Fibroblast of skin of abdomen (primary cell): ENCODE measurements at regions not wholly inside any gene's neighbourhood (a gene's known extent, or its start where the extent isn't known, plus 50 kb on each side); places are given as distances from the start of the nearest gene placed in this dataset.
A peak's percentile ranks its signal among the peaks of the same experiment; 100 is the strongest.

Source experiments
- DNase-seq: peaks from one replicate; pipeline ENCODE4 v3.0.0-alpha.2; 2013

DNA sequence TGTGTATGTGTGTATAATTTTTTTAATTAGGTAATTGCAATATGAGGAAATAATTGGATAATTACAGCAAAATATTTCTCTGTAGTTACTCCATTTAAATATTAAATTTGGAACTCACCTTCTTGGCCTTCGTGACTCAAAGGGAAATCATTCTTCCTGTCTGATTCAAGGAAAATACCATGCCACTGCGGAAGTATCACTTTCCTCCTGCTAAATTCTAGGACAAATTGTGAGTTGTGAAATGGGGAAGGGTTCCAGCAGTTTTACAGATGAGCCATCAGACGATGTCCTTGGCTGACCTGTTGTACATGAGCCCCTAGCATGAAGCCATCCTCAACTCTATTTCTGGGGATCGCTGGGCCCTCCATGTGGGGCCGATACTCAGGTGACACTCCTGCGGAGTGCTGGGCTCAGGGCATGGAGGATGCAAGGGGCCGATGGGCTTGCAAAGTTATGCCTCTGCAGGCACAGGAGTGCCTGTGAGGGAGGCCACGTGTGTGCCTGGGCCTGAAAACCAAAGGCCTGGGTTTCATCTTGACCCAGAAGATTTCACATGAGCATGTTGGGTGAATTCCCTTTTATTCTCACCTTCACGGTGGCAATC lies 179.6 kb upstream of the TCERG1L start:
- DNase-seq = peak; percentile 50

DNA sequence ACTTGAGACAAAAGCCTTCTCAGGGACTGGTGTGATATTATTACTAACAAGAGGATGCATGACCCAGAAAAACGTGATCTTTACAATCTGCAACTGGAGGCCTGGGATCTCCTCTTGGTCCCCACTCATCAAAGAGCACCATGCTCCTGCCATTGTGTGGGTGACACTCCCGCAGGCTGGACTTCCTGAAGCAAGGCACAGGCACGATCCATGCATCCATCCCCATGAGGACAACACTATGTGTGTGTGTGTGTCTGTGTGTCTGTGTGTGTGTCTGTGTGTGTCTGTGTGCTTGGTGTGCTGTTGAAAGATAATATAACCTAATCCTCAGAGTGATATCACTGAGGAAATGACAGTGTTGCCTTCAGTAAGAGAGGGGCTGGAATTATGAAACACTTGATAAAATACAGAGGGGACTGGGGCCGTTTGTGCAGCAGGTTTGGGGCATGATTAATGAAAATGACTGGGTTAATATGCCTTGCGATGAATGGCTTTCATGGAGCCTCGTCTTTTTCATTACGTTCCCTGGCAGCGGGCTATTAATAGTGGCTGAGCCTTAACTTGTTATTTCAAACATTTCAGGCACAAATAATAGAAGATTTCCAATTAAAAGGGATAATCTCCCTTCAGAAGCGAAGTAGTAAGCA lies 180.8 kb upstream of the TCERG1L start:
- DNase-seq = no peak

DNA sequence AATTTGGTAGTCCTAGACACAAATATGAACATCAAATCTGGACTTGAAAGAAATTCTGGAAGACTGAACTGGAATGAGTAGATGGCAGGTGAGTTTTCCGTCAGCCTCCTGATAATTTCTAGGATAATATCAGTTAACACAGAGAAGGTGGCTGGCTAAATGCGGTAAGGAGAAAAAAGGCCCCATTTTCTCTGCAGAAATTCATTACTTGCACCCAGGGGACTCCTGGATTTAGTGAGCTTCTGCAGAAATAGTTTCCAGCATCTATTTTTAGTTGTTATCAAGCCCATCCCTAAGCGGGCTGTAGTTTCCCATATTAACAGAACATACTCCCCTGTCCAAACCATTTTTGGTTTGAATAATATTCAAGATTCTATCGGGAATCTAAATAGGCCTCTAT lies 181.9 kb upstream of the TCERG1L start:
- no peak for DNase-seq

DNA sequence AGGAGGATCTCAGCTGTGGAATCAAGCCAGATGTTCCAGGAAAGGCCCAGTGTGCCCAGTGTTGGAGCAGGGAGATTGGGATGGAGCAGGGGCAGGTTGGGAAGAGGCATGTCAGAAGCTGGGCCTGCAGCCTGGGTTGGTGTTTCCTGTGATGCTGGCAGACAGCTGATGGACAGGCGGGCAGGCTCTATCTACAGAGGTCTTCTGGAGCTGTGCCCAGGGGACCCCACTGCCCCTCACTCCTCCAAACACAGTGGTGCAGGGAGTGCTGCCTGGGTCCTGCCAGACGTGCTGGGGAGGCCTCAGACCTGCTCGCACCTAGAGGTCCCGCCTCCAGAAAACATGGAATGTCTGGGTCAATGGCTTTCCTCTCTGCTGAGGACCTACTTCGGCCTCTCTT lies 182.9 kb upstream of the TCERG1L start:
- no peak for DNase-seq

DNA sequence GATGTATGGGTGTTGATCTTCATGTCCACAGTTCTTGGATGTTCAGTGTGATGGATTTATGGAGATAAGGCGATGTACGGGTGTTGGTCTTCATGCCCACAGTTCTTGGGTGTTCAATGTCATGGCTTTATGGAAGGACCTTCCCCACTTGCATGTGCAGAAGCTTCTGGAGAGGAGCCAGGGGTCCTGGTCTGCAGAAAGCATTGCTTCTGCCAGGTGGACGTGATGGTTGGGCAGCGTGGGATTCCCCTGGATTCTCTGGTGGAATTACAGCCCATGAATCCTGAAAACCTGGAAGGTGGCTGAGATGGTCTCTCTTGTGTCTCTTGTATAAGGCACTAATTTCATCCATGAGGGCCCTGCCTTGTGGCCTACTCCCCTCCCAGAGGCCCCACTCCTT lies 183.7 kb upstream of the TCERG1L start:
- DNase-seq = no peak

DNA sequence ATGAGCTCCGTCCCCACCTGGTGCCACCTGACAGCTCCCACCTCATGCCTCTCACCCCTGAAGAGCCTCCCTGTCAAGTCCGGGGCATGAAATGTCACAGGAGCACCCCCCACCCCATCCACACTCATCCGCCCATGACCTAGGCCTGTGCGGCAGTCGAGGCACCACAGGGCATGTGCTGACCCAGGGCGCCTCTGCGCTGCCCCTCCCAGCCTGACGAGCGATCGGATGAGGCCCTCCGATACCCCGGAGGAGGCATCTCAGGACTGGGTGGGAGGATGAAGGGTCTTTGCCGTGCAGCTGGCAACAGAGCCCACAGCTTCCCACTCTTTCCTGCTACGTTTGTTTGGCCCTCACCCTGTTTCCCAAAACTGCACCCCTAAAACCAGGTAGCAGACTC lies 184.4 kb upstream of the TCERG1L start:
- DNase-seq = no peak

DNA sequence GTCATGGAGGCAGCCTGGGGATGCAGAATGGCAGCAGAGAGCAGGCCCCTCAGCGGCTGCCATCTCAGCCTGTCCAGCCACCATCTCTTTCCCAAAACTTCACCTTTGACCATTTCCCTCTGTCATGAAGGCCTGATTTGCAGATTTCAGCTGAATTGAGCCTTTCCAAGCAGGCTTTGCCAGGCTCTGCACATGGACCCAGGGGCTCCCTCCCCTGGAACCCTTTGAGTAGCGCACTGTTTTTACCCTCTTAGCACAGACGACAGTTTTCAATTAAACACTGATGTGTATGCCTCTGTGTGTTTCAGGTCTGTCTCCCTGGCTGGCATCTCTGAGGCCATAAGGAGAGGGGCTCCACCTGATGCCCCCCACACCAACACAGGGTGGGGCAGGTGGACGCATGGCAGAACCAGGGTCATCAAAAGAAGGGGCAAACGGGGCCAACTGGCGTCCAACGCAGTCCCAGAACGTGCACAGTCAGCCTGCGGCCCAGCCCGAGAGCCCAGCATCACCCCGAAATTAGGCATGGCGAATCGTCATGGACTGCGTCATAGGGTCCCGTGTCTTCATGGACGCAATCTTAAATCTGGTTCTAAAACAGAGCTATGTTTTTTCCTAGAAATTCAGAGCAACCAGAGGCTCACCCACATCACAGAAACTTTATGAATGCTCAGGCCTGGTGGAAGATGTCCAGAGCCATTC lies 185.0 kb upstream of the TCERG1L start:
- no peak for DNase-seq

DNA sequence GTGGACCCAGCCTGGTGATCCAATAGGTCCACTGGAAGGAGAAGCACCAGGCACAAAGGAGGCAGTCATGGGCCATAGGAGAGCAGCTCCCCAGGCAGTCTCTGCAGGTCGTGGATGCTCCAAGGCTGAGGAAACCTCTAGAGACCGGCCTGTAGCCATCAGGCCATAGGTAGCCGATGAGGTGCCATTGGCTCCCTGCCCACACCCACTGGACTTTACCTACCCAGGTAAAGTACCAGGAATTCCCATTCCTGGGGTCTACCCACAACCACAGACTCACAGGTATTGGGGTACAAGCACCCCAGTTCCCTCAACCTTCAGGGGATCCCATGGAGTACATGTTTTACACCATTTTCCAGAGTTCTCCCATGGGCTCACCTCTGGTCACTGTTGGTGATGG lies 188.0 kb upstream of the TCERG1L start:
- no peak for DNase-seq

DNA sequence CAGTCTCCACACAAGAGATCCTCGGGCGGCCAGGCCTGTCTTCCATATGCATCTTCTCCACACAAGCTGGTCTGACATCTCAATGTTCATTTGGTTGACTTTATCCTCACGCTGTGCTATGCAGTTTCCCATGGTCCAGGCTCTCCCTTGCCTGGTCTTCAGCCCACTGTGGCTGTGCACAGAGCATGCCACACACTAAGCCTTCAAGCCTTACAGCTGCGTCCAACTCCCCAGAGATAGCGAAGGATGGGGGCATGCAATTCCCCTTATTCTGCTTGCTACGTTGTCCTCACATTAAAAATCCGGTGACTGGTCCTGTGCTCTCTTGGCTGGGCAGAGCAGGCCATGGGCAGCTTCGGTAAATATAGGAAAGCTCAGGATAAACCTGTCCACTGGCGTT lies 188.7 kb upstream of the TCERG1L start:
- DNase-seq = no peak

DNA sequence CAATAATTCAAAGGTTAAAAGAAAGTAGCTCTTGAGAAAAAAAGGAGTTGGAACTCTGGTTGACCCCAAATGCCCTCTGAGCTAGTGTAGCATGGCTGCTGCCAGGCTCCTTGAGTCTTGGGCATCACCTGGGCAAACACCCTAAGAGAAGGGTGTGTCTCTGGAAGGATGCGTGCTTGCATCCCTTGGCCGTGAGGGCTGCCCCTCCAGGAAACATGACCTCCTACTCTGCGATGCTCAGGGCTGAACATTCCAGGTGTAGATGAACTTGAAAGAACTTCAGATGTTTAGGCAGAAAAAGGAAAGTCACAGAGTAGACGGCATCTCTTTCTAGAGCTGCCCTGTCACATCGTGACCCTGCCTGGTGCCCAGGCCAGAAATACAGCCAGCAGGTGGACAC lies 189.4 kb upstream of the TCERG1L start:
- no peak for DNase-seq

DNA sequence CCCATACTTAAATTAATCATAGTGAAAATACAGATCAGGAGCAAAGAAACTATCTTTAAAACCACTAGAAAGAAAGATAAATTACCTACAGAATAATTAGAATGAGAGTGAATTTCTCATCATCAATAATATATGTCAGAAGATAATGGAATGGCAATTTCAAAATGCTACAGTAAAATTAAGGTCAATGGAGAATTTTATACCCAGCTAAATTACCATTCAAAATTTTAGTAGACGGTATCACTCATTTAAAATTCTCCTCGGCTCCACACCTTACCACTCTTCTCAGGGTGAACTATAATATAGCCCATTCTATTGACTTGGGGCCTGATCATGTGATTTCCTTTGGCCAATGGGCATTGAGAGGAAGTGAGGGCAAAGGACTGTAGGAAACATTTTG lies 192.5 kb upstream of the TCERG1L start:
- DNase-seq = no peak

DNA sequence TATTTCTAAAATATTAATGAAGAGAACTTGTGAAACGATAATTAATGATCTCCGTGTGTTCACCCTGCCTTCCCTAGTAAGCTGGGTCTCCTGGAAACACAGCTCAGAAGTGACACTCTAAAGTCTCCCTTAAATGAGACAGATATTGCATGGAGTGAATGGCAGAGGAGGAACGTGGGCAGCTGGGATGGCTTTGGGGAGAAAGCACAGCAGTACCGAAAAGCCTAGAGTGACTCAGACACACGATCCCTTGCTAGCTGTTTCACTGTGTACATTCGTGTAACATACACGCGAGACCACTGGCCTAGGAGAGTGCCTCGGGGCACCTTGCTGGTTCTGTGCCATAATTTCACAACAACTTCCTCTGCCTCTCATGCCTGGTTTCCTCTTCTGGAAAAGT lies 199.9 kb upstream of the TCERG1L start:
- no peak for DNase-seq

DNA sequence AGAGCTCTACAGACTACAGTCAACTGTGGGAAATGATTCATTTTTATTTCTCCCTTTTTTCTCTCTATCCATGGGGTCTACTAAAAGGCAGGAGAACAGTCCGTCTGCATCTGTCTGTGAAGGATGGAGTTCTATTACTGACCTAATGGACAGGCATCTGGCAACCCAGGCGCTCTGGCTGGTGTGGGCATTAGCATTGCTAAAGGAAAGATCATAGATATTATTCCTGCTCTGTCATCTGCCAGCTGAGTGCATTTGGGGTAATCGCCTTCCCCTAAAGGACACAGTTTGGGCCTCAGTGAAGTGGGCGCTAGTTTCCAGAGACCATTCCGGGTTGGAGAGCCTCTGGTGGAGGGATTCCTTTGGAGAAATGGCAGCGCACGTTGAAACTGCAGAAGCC lies 201.3 kb upstream of the TCERG1L start:
- no peak for DNase-seq

DNA sequence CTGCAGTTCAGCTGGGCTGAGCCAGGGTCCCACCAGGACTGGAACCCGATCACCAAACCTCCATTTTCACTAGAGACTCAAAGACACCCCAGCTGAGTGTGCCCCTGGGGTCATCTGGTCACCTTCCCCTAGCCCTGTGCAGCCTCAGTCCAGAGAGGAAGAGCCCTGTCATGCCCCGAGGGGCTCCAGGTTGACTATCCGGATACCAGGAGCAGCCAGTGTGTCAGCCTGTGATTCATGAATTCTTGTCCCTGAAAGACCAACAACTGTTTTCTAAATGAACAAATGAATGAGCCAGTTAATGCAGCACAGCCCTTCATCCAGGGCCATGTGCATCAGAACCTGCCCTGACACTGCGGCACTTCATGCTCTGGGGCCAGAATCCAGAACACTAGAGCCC lies 201.9 kb upstream of the TCERG1L start:
- DNase-seq = no peak

DNA sequence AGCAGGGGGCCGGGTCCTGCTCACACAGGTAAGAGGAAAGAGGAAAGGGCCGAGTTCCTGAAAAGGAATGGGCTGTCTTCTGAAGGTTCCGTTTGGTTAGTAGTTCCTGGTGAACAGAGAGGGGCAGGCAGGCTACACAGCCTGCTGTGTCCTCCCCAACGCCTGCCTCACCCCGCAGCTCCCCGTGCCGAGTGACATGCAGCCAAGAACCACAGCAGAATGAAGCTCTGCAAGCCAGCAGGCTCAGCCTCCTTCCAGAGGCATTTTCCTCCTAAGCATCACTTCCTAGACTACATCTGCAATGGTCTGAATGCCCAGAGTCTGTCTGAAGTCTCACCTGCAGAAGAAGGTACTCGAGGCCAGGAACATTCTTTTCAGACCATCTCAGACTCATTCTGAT lies 202.4 kb upstream of the TCERG1L start:
- DNase-seq = peak; percentile 14

DNA sequence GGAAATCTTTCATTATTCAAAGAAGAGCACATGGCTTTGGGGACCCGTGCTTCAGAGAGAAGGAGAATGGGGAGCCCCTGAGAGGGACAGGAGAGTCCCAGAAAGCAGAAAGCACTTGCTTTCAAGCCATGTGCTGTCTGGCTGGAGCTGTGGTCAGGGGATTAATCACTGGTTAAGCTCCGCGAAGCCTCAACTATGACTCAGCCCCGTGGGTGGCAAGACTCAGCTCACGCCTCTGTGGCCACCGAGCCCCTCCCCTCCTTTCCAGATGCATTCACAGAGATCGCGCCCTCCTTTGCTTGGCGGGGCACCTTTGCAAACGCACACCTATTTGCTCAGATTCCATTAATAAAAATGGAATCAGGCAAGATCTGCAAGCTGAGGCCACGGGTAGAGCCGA lies 202.9 kb upstream of the TCERG1L start:
- peak; percentile 72 for DNase-seq

DNA sequence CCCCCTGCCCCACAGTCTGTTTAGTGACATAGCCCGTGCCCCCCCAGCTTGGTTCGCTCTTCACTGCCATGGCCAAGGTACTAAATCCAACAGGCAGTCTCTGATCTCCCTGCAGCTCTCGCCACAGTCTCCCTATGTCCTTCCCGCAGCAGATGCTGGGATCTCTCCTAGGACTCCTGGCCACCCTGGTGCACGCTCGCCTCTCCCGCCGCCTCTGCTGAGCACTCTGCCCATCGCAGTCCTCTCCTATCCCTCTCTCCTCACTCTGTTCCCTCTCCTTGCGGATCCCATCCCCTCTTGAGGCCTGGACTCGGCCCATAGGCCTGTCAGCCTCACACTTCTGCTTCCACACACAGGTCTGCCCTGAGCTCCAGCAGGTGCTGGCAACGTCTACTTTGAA lies 204.8 kb upstream of the TCERG1L start:
- DNase-seq = no peak

DNA sequence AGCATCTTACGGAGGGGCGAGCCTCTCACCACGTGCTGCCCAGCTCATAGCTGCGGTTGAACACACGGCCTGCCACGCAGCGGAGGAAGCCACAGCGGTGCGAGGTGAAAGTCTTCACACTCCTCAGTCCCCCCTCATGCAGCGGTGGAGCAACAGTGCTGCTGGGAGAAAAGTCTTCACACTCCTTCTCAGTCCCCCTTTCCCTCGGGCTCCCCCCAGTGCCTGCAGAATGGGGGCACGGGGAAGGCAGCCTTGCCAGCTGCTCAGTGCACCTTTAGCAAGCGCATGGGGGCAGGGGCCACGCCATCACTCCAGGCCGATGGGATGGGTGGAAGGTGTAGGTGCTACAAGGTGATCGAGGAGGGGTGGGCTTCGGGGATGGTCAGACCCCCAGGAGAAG lies 206.3 kb upstream of the TCERG1L start:
- DNase-seq = no peak

DNA sequence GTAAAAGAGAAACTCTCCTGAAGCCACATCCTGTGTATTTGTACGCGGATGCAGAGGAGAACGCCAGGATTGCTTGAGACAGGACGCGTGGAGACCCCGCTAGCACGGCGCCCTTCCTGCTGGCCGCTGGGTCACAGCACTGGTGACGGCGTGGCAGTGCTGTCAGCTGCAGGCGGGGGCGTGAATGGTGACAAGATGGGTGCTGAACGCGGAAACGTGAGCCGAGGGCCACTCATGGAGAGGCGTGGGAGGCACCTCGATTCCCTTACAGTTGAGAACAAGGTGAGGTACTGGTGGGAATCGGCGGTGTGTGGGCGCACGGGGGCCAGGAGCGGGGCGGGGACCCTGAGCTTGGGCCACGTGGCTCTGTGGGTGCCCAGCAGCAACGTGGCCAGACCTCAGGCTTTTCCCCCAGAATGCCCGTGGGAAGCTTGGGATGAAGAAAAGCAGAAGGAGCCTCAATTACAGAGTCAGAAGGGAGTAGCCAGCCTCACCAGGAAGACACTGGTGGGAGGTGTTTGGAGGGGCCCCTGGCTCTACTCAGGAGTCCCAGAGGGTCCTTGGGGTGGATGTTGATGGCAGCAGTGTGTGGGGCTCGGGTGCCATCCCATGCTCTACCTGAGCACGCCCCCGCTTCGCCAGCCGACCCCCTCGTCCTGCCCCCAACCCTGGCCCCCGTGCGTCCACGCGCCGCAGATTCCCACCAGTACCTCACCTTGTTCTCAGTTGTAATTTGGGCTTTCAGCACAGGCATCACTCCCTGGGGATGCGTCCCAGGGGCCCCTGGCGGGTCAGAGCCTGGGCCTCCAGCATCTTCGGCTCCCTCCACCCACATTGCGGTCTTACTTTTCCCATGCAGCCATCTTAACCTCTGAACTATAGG lies 208.4 kb upstream of the TCERG1L start:
- no peak for DNase-seq

DNA sequence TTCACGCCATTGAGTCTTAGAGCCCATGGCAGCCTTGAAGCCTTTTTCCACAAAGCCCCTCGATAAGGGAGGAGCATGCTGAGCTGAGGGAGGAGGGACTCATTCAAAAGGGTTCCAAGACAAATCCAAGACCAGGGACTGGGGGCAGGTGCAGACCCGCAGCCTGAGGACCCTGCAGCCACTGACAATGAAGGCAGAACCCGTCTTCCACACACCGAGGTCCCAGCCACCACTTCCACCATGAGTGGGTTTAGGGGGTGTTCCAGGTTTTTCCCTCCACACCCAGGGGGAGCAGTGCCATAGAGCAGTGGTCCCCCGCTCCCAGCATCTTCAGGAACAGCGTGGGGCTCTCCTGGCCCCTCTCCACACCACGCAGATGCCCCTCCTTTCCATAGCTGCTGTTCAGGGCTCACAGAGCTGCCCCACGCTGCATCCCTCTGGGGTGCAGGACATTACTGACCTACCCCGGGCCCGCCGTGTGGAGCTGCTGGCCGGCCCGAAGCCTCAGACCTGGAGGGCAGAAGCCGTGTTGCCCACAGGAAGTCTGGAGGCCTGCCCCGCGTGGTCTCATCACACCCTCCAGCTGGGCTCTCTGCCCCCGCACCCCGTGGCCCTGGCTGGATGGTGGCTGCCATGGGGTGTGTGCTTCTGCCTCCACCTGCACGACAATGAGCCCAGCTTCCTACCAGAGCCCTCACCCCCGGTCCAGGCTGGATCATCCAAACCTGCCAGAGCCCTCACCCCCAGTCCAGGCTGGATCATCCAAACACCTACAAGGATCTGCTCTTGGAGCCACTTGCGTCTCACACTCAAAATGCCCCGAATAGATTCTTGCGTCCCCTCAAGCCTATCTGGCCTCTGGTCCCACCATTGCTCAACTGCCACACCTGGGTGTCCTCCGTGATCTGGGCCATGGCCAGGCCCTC lies 220.0 kb upstream of the TCERG1L start:
- no peak for DNase-seq

DNA sequence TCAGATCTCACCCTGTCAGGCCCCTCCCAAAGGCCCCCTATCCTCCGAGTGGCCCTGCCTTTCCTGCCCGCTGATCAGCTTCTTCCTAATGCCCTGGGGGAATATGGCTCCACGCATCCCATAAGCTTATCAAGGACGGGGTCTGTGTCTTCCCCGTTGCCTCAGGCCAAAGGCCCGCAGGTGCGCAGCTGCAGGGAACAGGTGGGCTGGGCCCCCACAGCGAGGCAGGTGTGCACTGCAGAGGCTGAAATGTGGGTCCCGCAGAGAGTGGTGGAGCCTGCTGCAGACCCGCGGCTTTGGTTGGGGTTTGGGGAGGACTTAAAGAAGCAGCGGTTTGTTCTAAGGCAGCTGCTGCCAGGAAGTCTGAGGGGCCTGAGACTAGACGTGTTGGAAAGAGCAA lies 220.8 kb upstream of the TCERG1L start:
- DNase-seq = no peak

DNA sequence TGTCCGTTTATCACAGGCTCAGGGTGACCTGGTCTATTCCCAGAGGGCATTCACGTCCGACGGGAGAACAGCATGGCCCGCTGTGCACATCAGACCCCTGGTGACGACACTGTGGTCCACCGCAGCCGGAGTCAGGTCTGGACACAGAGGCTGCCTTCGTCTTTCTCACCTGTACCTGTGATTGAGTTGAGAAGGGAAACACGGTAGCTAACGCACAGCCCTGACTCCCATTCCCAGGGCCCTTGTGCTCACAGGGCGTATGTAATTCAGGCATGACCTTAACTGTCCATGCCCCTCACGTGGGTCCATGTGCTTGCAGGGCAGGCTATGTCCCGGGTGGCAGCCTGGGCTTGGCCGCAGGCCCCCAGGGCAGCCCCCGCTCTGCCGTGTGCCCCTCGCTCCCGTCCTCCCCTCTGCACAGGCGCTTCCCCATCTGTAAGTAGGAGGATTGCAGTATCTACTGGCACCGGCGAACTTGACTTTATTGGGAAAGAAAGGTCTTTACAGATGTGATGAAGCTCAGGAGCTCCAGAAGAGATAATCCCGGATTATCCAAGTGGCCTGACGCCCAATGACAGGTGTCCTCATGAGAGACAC lies 221.3 kb upstream of the TCERG1L start:
- no peak for DNase-seq
